HEK293T (cell line): ENCODE measurements at regions not wholly inside any gene's neighbourhood (a gene's known extent, or its start where the extent isn't known, plus 50 kb on each side); places are given as distances from the start of the nearest gene placed in this dataset.

Source experiments
- BHLHE40 ChIP-seq: fragments of 450-650 bp; IDR thresholded peaks from 2 replicates; pipeline ENCODE4 v1.6.1; 2016; ENCODE audit warnings: mild to moderate bottlenecking, moderate library complexity, borderline replicate concordance
- CTBP1 ChIP-seq: fragments of 450-650 bp; IDR thresholded peaks from 2 replicates; pipeline ENCODE4 v1.6.1; 2016; ENCODE audit warnings: borderline replicate concordance
- FOXA1 ChIP-seq: fragments of 450-650 bp; IDR thresholded peaks from 2 replicates; pipeline ENCODE4 v1.6.1; 2016; ENCODE audit warnings: mild to moderate bottlenecking
- FOXK2 ChIP-seq: fragments of 450-650 bp; IDR thresholded peaks from 2 replicates; pipeline ENCODE4 v1.6.1; 2016; ENCODE audit warnings: mild to moderate bottlenecking
- FOXM1 ChIP-seq: fragments of 450-650 bp; IDR thresholded peaks from 2 replicates; pipeline ENCODE4 v1.6.1; 2017; ENCODE audit warnings: mild to moderate bottlenecking, borderline replicate concordance
- HDGF ChIP-seq: fragments of 450-650 bp; IDR thresholded peaks from 2 replicates; pipeline ENCODE4 v1.6.1; 2017; ENCODE audit warnings: antibody characterized with exemption, borderline replicate concordance
- LEF1 ChIP-seq: fragments of 450-650 bp; IDR thresholded peaks from 2 replicates; pipeline ENCODE4 v1.6.1; 2017; ENCODE audit warnings: mild to moderate bottlenecking, borderline replicate concordance
- SP1 ChIP-seq: fragments of 450-650 bp; IDR thresholded peaks from 2 replicates; pipeline ENCODE4 v1.6.1; 2017
- SUZ12 ChIP-seq: fragments of 450-650 bp; IDR thresholded peaks from 2 replicates; pipeline ENCODE4 v1.6.1; 2016; ENCODE audit warnings: mild to moderate bottlenecking
- TARDBP ChIP-seq: fragments of 450-650 bp; IDR thresholded peaks from 2 replicates; pipeline ENCODE4 v1.6.1; 2016
- ZNF384 ChIP-seq: fragments of 450-650 bp; IDR thresholded peaks from 2 replicates; pipeline ENCODE4 v1.6.1; 2016
- TF ChIP-seq, protein P1 (sequence below): fragments of 450-650 bp; IDR thresholded peaks from 2 replicates; pipeline ENCODE4 v1.6.1; 2016

DNA sequence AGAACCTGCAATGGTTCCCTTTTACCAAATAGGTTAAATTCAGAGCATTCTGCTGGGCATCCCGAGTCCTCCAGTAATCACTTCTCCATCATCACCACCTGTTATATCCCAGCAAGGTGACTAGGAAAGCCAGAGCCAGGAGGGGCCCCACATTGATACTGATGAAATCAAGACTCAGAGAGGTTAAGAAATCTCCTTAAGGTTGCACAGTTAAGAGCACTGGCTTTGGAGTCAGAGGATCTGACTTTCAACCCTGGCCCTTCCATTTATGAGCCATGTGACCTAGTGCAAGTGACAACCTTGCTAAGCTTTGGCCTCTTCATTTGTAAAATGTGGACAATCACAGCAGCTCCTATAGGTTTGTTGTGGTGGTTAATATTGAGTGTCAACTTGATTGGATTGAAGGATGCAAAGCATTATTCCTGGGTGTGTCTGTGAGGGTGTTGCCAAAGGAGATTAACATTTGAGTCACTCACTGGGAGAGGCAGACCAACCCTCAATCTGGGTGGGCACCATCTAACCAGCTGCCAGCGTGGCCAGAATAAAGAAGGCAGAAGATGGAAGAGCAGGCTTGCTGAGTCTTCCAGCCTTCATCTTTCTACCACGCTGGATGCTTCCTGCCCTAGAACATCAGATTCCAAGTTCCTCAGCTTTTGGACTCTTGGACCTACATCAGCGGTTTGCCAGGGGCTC is 194.2 kb upstream of the ASIC2 start:
- TF ChIP-seq BHLHE40 (no peak), FOXM1 (no peak), FOXK2 (no peak), CTBP1 (no peak), SUZ12 (no peak), FOXA1 (no peak), HDGF (no peak), LEF1 (no peak), SP1 (no peak), TARDBP (no peak), ZNF384 (no peak)
- TF ChIP-seq, protein P1, sequence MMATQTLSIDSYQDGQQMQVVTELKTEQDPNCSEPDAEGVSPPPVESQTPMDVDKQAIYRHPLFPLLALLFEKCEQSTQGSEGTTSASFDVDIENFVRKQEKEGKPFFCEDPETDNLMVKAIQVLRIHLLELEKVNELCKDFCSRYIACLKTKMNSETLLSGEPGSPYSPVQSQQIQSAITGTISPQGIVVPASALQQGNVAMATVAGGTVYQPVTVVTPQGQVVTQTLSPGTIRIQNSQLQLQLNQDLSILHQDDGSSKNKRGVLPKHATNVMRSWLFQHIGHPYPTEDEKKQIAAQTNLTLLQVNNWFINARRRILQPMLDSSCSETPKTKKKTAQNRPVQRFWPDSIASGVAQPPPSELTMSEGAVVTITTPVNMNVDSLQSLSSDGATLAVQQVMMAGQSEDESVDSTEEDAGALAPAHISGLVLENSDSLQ = no peak
